CD4-positive, alpha-beta T cell treated with Interferon gamma for 1 hour (primary cell): ENCODE measurements at regions not wholly inside any gene's neighbourhood (a gene's known extent, or its start where the extent isn't known, plus 50 kb on each side); places are given as distances from the start of the nearest gene placed in this dataset.

Experiments
- DNase-seq: peaks from one replicate; pipeline ENCODE4 v3.0.0-alpha.2; 2020

- DNase-seq: no peak
Measured at GRCh38 chr2:60149176-60149575, 404.3 kb downstream of the BCL11A start.

GRCh38 chr2:60148716-60149115, 404.7 kb downstream of the BCL11A start:
- no peak for DNase-seq

- DNase-seq: no peak
Measured at GRCh38 chr2:60140185-60140584, 413.3 kb downstream of the BCL11A start.

GRCh38 chr2:60136913-60137312, 416.5 kb downstream of the BCL11A start:
- DNase-seq: no peak

GRCh38 chr2:60127191-60127590, 426.3 kb downstream of the BCL11A start:
- DNase-seq: no peak

GRCh38 chr2:60125611-60126426, 427.6 kb downstream of the BCL11A start:
- DNase-seq: no peak

GRCh38 chr2:60119778-60120177, 433.7 kb downstream of the BCL11A start:
- no peak for DNase-seq

- no peak for DNase-seq
Measured at GRCh38 chr2:60118917-60119316, 434.5 kb downstream of the BCL11A start.

- no peak for DNase-seq
Measured at GRCh38 chr2:60118061-60118460, 435.4 kb downstream of the BCL11A start.

- no peak for DNase-seq
Measured at GRCh38 chr2:60116161-60116875, 437.1 kb downstream of the BCL11A start.

GRCh38 chr2:60109744-60110143, 443.7 kb downstream of the BCL11A start:
- DNase-seq: no peak

- DNase-seq: no peak
Measured at GRCh38 chr2:60106836-60107529, 446.5 kb downstream of the BCL11A start.

GRCh38 chr2:60105906-60106305, 447.5 kb downstream of the BCL11A start:
- no peak for DNase-seq

- DNase-seq: no peak
Measured at GRCh38 chr2:60104514-60105505, 448.6 kb downstream of the BCL11A start.

- DNase-seq: no peak
Measured at GRCh38 chr2:60100034-60100433, 453.4 kb downstream of the BCL11A start.

- no peak for DNase-seq
Measured at GRCh38 chr2:60098996-60099395, 454.5 kb downstream of the BCL11A start.

- no peak for DNase-seq
Measured at GRCh38 chr2:60097298-60097697, 456.2 kb downstream of the BCL11A start.

GRCh38 chr2:60096556-60096955, 456.9 kb downstream of the BCL11A start:
- no peak for DNase-seq

GRCh38 chr2:60095903-60096302, 457.6 kb downstream of the BCL11A start:
- DNase-seq: no peak

- no peak for DNase-seq
Measured at GRCh38 chr2:60095202-60095815, 458.1 kb downstream of the BCL11A start.

- no peak for DNase-seq
Measured at GRCh38 chr2:60094450-60094929, 459.0 kb downstream of the BCL11A start.

GRCh38 chr2:60092781-60093180, 460.7 kb downstream of the BCL11A start:
- DNase-seq: no peak
